ENCODE measurements at regions not wholly inside any gene's neighbourhood (a gene's known extent, or its start where the extent isn't known, plus 50 kb on each side); places are given as distances from the start of the nearest gene placed in this dataset.

DNA sequence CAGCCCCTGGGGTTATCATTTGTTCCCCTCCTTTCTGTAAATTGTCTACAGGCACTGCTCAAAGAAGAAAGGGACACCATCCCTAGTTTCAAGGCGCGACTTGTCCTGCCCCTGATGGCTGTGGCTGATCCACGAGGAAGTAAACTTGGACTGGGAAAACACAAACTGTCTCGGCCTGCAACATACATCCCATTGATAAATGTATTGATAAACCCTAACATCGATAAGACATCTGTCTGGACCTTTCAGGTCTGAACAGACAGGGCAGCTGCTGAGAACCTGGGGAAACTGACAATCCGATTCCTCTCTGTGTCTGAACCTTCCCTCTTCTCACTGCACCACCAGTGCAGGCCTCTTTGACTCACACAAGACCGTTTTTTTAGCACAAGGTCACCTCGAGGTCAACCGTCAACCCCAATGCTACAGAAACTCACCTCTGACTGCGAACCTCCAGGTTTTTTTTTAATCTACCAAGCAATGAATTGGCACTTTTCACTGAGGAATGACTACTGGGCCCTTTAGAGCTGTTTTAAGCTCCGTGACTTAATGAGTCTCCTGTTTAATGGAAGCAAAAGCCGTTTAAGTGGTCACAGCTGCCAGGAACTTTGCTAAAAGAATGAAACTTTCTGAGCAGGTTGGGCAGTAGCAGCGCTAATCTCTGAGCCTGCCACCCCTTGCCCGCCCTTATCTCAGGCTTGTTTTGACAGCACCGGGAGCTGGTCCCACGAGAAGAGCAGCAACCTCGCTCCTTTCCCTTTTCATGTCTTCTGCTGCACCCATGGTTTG, 203.8 kb upstream of the TMEM45B start:
- no TSS peak for BruUV-seq (replicated peaks)
- no peaks in the 10 kb centered on the region for H3K27me3 Mint-ChIP-seq (ENCODE audit: insufficient read depth, unreplicated experiment)
- TF ChIP-seq, protein P1, sequence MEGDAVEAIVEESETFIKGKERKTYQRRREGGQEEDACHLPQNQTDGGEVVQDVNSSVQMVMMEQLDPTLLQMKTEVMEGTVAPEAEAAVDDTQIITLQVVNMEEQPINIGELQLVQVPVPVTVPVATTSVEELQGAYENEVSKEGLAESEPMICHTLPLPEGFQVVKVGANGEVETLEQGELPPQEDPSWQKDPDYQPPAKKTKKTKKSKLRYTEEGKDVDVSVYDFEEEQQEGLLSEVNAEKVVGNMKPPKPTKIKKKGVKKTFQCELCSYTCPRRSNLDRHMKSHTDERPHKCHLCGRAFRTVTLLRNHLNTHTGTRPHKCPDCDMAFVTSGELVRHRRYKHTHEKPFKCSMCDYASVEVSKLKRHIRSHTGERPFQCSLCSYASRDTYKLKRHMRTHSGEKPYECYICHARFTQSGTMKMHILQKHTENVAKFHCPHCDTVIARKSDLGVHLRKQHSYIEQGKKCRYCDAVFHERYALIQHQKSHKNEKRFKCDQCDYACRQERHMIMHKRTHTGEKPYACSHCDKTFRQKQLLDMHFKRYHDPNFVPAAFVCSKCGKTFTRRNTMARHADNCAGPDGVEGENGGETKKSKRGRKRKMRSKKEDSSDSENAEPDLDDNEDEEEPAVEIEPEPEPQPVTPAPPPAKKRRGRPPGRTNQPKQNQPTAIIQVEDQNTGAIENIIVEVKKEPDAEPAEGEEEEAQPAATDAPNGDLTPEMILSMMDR (IDR thresholded peaks at IDR 0.05; ENCODE audit: unreplicated experiment), result no peak
- ChIA-PET CTCF (interaction anchor here (1.0 kb wide), 1 partner anchor 245 kb away, joined by 3 read pairs; no protein-coding TSS in a partner anchor), POLR2A (no interaction called here)
- H3K27ac Mint-ChIP-seq (ENCODE audit: low read depth, unreplicated experiment), result no peak overlapping the region
- intact Hi-C loops (cut with micrococcal nuclease), result no loop called here
- H3K9me3 Mint-ChIP-seq (ENCODE audit: unreplicated experiment), result no peaks in the 10 kb centered on the region
- DNase-seq (ENCODE audit: unreplicated experiment), result no peak
- H3K4me1 Mint-ChIP-seq (ENCODE audit: insufficient read depth, unreplicated experiment), result no peaks in the 10 kb centered on the region
- H3K36me3 Mint-ChIP-seq (ENCODE audit: insufficient read depth, unreplicated experiment), result no peaks in the 10 kb centered on the region
- no peak overlapping the region for H3K4me3 Mint-ChIP-seq (ENCODE audit: unreplicated experiment)

DNA sequence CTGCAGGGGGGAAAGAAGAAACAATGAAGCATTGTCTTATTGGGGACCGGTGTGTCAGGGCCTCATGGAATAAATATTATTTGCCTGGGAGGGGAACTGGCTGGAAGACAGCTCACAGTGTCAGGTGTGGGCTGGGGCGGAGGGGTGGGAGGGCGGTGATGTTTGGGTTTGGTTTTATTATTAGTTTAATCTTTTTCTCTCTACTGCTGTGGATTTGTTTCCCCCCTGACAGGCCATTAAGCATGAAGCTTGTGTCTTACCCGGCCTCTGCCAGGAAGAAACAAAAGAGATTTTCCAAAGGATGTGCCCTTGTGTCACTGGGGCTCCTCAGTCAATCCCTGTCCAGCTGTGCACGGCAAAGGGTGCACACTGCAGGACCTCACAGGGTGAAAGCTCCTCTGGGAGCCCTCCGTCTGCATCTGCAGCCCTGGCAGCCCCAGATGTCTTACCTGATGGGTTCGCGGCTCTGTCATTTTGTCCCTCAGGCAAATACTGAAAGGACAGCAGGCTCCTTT, 203.1 kb upstream of the TMEM45B start:
- Mint-ChIP-seq H3K27me3 (ENCODE audit: insufficient read depth, unreplicated experiment) (no peaks in the 10 kb centered on the region), H3K36me3 (ENCODE audit: insufficient read depth, unreplicated experiment) (no peaks in the 10 kb centered on the region), H3K27ac (ENCODE audit: low read depth, unreplicated experiment) (no peak overlapping the region), H3K4me1 (ENCODE audit: insufficient read depth, unreplicated experiment) (no peaks in the 10 kb centered on the region), H3K4me3 (ENCODE audit: unreplicated experiment) (no peak overlapping the region), H3K9me3 (ENCODE audit: unreplicated experiment) (no peaks in the 10 kb centered on the region)
- no TSS peak for BruUV-seq (replicated peaks)
- TF ChIP-seq, protein P1 (IDR thresholded peaks at IDR 0.05; ENCODE audit: unreplicated experiment), result no peak
- ChIA-PET CTCF (interaction anchor here (0.7 kb wide), 1 partner anchor 236 kb away, joined by 4 read pairs; the partner anchor contains the start of gene BARX2), POLR2A (no interaction called here)
- DNase-seq (ENCODE audit: unreplicated experiment), result no peak
- intact Hi-C loops (cut with micrococcal nuclease), result no loop called here

DNA sequence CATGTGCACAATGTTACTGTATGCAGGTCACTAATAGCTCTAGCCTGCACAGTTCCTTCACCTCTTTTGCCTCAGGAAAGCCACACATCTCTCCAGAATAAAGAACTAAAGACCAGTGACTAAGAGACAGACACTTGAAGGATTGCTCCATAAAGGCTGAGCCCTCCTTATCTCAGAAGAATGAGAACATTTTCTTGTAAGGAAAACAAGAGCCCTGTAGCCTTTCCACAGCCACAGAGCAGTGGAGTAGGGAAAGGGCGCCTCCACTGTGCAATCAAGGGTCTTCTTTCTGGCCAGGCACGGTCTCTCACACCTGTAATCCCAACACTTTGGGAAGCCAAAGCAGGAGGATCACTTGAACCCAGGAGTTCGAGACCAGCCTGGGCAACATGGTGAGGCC, 202.6 kb upstream of the TMEM45B start:
- no peaks in the 10 kb centered on the region for H3K9me3 Mint-ChIP-seq (ENCODE audit: unreplicated experiment)
- TF ChIP-seq, protein P1 (IDR thresholded peaks at IDR 0.05; ENCODE audit: unreplicated experiment), result no peak
- no peaks in the 10 kb centered on the region for H3K36me3 Mint-ChIP-seq (ENCODE audit: insufficient read depth, unreplicated experiment)
- no peaks in the 10 kb centered on the region for H3K27me3 Mint-ChIP-seq (ENCODE audit: insufficient read depth, unreplicated experiment)
- no TSS peak for BruUV-seq (replicated peaks)
- intact Hi-C loops (cut with micrococcal nuclease), result no loop called here
- H3K4me3 Mint-ChIP-seq (ENCODE audit: unreplicated experiment), result no peak overlapping the region
- no peaks in the 10 kb centered on the region for H3K4me1 Mint-ChIP-seq (ENCODE audit: insufficient read depth, unreplicated experiment)
- no peak overlapping the region for H3K27ac Mint-ChIP-seq (ENCODE audit: low read depth, unreplicated experiment)
- POLR2A ChIA-PET, result no interaction called here
- DNase-seq (ENCODE audit: unreplicated experiment), result no peak
- CTCF ChIA-PET, result interaction anchor here (0.6 to 0.7 kb wide), 2 partner anchors 128 to 237 kb away, joined by 3 to 4 read pairs; partner anchors contain the start of gene BARX2

DNA sequence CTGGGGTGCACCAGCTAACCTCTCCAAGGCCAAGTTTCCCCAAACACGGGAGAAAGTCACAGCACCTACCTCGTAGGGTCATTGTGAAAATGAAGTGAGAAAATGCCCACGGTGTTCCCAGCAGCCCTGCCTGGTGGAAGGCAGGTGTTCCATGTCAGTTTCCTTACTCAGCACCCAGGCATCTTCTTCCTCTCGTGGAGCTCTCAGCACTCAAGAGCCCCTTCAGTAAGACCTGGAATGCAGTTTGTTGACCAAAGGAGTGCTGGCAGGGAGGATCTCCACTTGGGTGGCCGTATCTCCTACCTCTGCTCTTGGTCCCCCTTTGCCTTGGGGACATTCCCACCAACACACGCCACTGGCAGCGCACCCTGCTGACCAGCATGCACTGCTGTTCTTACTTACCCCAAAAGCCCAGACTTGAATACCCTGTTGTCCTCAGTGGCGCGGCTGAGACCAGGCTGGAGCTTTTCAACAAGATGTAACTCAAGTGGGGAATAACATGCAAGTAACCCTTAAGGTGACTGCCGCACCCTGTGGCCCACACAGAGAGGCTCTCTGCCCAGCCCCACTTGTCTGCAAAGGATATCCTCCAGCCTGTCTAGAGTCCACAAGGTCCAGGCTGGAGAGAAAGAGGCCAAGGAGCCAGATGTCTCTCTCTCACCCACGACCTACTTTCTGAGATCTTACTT, 201.2 kb upstream of the TMEM45B start:
- intact Hi-C loops (cut with micrococcal nuclease), result no loop called here
- CTCF ChIA-PET, result interaction anchor here (0.6 kb wide), 1 partner anchor 34 kb away, joined by 3 read pairs; no protein-coding TSS in a partner anchor
- H3K36me3 Mint-ChIP-seq (ENCODE audit: insufficient read depth, unreplicated experiment), result no peaks in the 10 kb centered on the region
- POLR2A ChIA-PET, result no interaction called here
- TF ChIP-seq, protein P1 (IDR thresholded peaks at IDR 0.05; ENCODE audit: unreplicated experiment), result no peak
- H3K27ac Mint-ChIP-seq (ENCODE audit: low read depth, unreplicated experiment), result no peak overlapping the region
- no peaks in the 10 kb centered on the region for H3K27me3 Mint-ChIP-seq (ENCODE audit: insufficient read depth, unreplicated experiment)
- no peak for DNase-seq (ENCODE audit: unreplicated experiment)
- no peak overlapping the region for H3K4me3 Mint-ChIP-seq (ENCODE audit: unreplicated experiment)
- no peaks in the 10 kb centered on the region for H3K9me3 Mint-ChIP-seq (ENCODE audit: unreplicated experiment)
- no peaks in the 10 kb centered on the region for H3K4me1 Mint-ChIP-seq (ENCODE audit: insufficient read depth, unreplicated experiment)
- BruUV-seq (replicated peaks), result no TSS peak

Measured in MCF 10A (cell line).